ENCODE measurements at regions not wholly inside any gene's neighbourhood (a gene's known extent, or its start where the extent isn't known, plus 50 kb on each side); places are given as distances from the start of the nearest gene placed in this dataset.
"Not testable (repeated sequence)": the region's sequence is repeated elsewhere in the genome, so short reads cannot be mapped to it uniquely, and the experiment has no call there.

GRCh38 chr13:61266896-61267295 lies 148.8 kb downstream of the PCDH20 start:
- not testable (repeated sequence) for TF ChIP-seq FOXA1, SP1, TARDBP (IDR thresholded peaks at IDR 0.05)
